Nephron (organoid): ENCODE measurements at regions not wholly inside any gene's neighbourhood (a gene's known extent, or its start where the extent isn't known, plus 50 kb on each side); places are given as distances from the start of the nearest gene placed in this dataset.
A peak's percentile ranks its signal among the peaks of the same experiment; 100 is the strongest.

Source experiments
- H3K27ac Mint-ChIP-seq, 3 experiments: 2 replicates each; pipeline ENCODE4 v1.8.0; 2020; ENCODE audit warnings: mixed read lengths in 3 of 3, mild to moderate bottlenecking in 2 of 3, moderate library complexity in 1 of 3
- H3K27me3 Mint-ChIP-seq: 2 replicates; pipeline ENCODE4 v1.8.0; 2021; ENCODE audit warnings: low read depth, mild to moderate bottlenecking, moderate library complexity, mixed read lengths
- H3K36me3 Mint-ChIP-seq: 2 replicates; pipeline ENCODE4 v1.8.0; 2020; ENCODE audit warnings: low read depth, mixed read lengths
- H3K4me1 Mint-ChIP-seq: 2 replicates; pipeline ENCODE4 v1.8.0; 2020; ENCODE audit warnings: mixed read lengths
- H3K4me3 Mint-ChIP-seq, 3 experiments: 2 replicates each; pipeline ENCODE4 v1.8.0; 2020; ENCODE audit warnings: mild to moderate bottlenecking in 3 of 3, mixed read lengths in 3 of 3, moderate library complexity in 2 of 3
- H3K9me3 Mint-ChIP-seq: 2 replicates; pipeline ENCODE4 v1.8.0; 2020; ENCODE audit warnings: mixed read lengths
- CTCF ChIP-seq, 3 experiments: fragments of 200-600 bp; sonication (generic); IDR thresholded peaks; one replicate each; pipeline ENCODE4 v1.5.0; 2021; ENCODE audit warnings: antibody characterized with exemption in 3 of 3; ENCODE audit not compliant: unreplicated experiment in 3 of 3

DNA sequence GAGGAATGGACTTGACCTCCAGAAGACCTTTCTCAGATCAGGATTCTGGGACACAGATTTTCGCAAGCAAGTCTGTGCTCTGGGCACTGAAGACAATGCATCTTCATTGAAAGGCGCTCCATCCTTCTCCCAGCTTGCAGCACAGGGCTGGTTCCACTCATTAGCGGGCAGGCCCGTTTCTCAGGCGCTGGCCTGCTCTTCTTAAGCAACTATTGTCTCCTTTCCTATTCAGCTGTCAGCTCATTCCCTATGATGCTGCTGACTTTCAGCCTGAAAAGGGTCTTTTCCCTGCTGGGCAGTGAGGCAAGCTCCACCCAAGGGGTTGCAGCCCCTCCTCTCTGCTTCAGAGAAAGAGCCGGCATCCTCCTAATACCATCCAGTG is 91.9 kb upstream of the PLXNA2 start:
- Mint-ChIP-seq H3K27me3 (peaks cover 32% of the 10 kb centered on the region), H3K9me3 (no peaks in the 10 kb centered on the region), H3K27ac (peak overlapping the region in 1 of 3 experiments; percentile 55), H3K4me3 (no peak overlapping the region), H3K36me3 (no peaks in the 10 kb centered on the region), H3K4me1 (peaks cover 37% of the 10 kb centered on the region)
- TF ChIP-seq CTCF (IDR thresholded peaks at IDR 0.05; ENCODE audit: unreplicated experiment in 3 of 3): no peak

DNA sequence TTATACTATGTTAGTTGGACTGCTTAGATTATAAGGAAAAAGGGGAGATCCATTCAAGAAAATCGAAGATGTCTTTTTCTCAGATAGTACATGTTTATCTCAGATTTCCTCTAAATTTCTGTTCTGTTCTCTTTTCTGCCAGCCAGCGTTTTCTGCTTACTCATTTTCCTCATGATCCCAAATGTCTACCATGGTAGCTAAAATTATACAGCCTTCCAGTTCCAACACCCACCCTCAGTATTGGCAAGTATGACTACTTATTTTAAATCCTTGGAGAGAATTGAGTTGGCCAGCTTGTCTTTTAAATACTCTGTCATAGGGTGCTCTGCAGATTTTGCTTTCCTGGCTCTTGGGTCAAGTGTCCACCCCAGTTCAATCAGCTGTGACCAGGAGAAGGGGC is 95.7 kb upstream of the PLXNA2 start:
- no peaks in the 10 kb centered on the region for H3K9me3 Mint-ChIP-seq
- H3K27ac Mint-ChIP-seq: no peak overlapping the region
- H3K36me3 Mint-ChIP-seq: no peaks in the 10 kb centered on the region
- H3K4me1 Mint-ChIP-seq: peaks cover 22% of the 10 kb centered on the region
- H3K27me3 Mint-ChIP-seq: peaks cover 41% of the 10 kb centered on the region
- no peak overlapping the region for H3K4me3 Mint-ChIP-seq
- TF ChIP-seq CTCF (IDR thresholded peaks at IDR 0.05; ENCODE audit: unreplicated experiment in 3 of 3): no peak

DNA sequence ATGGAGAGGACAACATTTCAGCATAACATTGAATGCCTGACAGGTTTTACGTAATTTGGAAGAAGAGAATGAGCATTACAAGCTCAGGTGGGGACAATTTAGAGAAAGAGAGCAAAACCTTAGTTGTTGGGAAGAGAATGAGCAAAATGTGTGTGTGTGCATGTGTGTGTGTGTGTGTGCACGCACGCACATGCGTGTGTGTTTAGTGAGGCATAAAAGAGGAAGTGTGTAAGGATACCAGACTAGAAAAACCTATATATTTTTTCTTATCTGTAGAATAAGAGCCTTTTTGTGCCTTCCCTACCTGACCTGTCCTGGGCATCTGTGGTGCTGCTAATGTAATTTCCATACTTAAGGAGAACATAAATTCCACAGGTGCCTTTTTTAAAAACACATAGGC is 99.0 kb upstream of the PLXNA2 start:
- Mint-ChIP-seq H3K27ac (no peak overlapping the region), H3K36me3 (no peaks in the 10 kb centered on the region), H3K27me3 (peaks cover 38% of the 10 kb centered on the region), H3K4me1 (peaks cover 16% of the 10 kb centered on the region), H3K9me3 (no peaks in the 10 kb centered on the region), H3K4me3 (no peak overlapping the region)
- no peak for TF ChIP-seq CTCF (IDR thresholded peaks at IDR 0.05; ENCODE audit: unreplicated experiment in 3 of 3)

DNA sequence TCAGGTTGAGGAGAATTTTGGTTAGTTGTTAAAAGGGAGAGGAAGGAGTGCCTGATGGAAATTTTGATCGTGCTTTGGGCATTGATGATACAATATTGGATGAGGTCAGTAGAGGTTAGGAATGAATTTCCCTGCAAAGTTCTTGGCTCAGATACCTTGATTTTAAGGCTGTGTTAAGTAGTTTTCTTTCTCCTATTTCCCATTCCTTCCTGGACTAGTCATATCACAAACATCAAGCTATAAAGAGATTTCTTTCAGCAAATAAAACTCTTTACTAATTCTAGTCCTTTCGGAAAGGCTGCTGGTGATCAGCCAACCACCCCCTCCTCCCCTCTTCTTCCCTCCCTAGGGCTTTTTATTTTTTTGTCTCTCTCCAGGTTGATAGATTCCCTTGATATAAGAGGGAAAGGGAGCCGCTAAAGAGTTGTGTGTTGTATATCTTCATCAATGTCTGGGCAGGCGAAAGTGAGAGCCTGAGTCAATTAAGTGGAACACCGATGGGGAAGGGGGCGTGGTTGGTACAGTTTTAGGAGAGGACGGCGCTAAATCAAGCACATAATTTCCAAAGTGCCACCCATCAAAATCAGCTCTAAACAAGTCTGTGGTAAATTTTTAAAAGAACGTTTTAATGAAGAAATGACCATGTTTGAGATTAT is 100.1 kb upstream of the PLXNA2 start:
- Mint-ChIP-seq H3K4me1 (peaks cover 16% of the 10 kb centered on the region), H3K27ac (no peak overlapping the region)
- no peak for TF ChIP-seq CTCF (IDR thresholded peaks at IDR 0.05; ENCODE audit: unreplicated experiment in 3 of 3)

GRCh38 chr1:208347191-208347590 is 103.0 kb upstream of the PLXNA2 start:
- H3K4me3 Mint-ChIP-seq: no peak overlapping the region
- H3K27me3 Mint-ChIP-seq: peaks cover 28% of the 10 kb centered on the region
- H3K9me3 Mint-ChIP-seq: no peaks in the 10 kb centered on the region
- no peaks in the 10 kb centered on the region for H3K36me3 Mint-ChIP-seq
- peak overlapping the region in 1 of 3 experiments; percentile 13 for H3K27ac Mint-ChIP-seq
- no peak for TF ChIP-seq CTCF (IDR thresholded peaks at IDR 0.05; ENCODE audit: unreplicated experiment in 3 of 3)
- H3K4me1 Mint-ChIP-seq: peaks cover 16% of the 10 kb centered on the region

More for the DNA sequence above, 100.1 kb upstream of the PLXNA2 start:
- Mint-ChIP-seq H3K4me3 (no peak overlapping the region), H3K27me3 (peaks cover 28% of the 10 kb centered on the region), H3K36me3 (no peaks in the 10 kb centered on the region), H3K9me3 (no peaks in the 10 kb centered on the region)

- Mint-ChIP-seq H3K9me3 (no peaks in the 10 kb centered on the region), H3K4me3 (no peak overlapping the region), H3K27ac (no peak overlapping the region), H3K27me3 (peaks cover 20% of the 10 kb centered on the region), H3K4me1 (peaks cover 8% of the 10 kb centered on the region), H3K36me3 (no peaks in the 10 kb centered on the region)
- no peak for TF ChIP-seq CTCF (IDR thresholded peaks at IDR 0.05; ENCODE audit: unreplicated experiment in 3 of 3)
Observed at GRCh38 chr1:208349694-208350330, 105.6 kb upstream of the PLXNA2 start.
